ENCODE measurements at regions not wholly inside any gene's neighbourhood (a gene's known extent, or its start where the extent isn't known, plus 50 kb on each side); places are given as distances from the start of the nearest gene placed in this dataset.

DNA sequence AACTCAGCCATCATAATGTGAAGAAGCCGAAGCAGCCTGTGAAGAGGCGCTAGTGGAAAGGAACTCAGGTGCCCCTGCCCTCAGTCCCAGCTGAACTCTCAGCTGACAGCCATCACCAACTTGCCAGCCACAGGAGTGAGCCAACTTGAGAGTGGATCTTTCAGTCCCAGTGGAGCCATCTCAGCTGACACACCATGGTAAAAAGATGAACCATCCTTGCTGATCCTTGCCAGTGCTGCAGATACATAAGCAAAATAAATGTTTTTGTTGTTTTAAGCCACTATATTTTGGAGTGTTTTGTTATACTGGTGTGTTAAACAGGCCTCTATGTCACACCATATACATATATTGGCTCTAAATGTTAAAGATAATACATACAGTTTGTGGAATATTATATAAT lies 195.8 kb upstream of the SPRED2 start:
- H3K14ac ChIP-seq (replicated peaks; ENCODE audit: low read depth, low read length): no peak overlapping the region
- H4K91ac ChIP-seq (ENCODE audit: insufficient read depth, low read depth, low read length): no peak overlapping the region
- no peak overlapping the region for H3K9ac ChIP-seq (ENCODE audit: low read depth, low read length)
- H2AK5ac ChIP-seq (ENCODE audit: low read depth, low read length): no peak overlapping the region
- no peak for DNase-seq
- H3K18ac ChIP-seq (ENCODE audit: low read depth, low read length): no peak overlapping the region
- BruUV-seq (replicated peaks): no TSS peak
- H4K5ac ChIP-seq (ENCODE audit: low read depth, low read length): no peak overlapping the region
- no peak overlapping the region for H2BK120ac ChIP-seq (ENCODE audit: low read depth, low read length)
- no peak overlapping the region for H3K4me2 ChIP-seq (ENCODE audit: low read depth, low read length)
- H2BK15ac ChIP-seq (ENCODE audit: low read depth, low read length): no peak overlapping the region
- WGBS, 2 experiments (ENCODE audit: extremely low coverage in 2 of 2, insufficient read length in 1 of 2): no CpG with 5 or more reads among the region's 2 CpGs
- dilution Hi-C loops (cut with HindIII; ENCODE audit: low sequenced_read_pairs, unreplicated experiment): no loop called here
- H3K36me3 ChIP-seq (ENCODE audit: control insufficient read depth, insufficient read depth, low read length): no peaks in the 10 kb centered on the region
- no peak overlapping the region for H3K4ac ChIP-seq (ENCODE audit: low read depth, low read length)
- 0 out of 2 replicates have a peak, but pooled peaks cover 3% of the 10 kb centered on the region for H3K9me1 ChIP-seq (ENCODE audit: insufficient read depth, low read length)
- no peak overlapping the region for H3K23ac ChIP-seq (ENCODE audit: low read depth, low read length)
- CTCF ChIA-PET: interaction anchor here (1.4 kb wide), 1 partner anchor 12 kb away, joined by 3 read pairs; no protein-coding TSS in a partner anchor
- no peaks in the 10 kb centered on the region for H3K79me1 ChIP-seq (ENCODE audit: low read depth in 1 of 2, low read length in 2 of 2)
- H3K4me3 ChIP-seq (ENCODE audit: insufficient read depth, low read depth, low read length): no peak overlapping the region
- in situ Hi-C loops (cut with MboI; ENCODE audit: low sequenced_read_pairs): loop anchor here (25.0 kb wide), 1 partner anchor 784 kb away; no protein-coding TSS in a partner anchor
- no peak for ATAC-seq (ENCODE audit: low read depth)
- no peak overlapping the region for H2BK5ac ChIP-seq (ENCODE audit: low read depth, low read length, poor library complexity, severe bottlenecking)
- H2AK9ac ChIP-seq (replicated peaks; ENCODE audit: low read depth, low read length, poor library complexity): no peak overlapping the region
- H3K27me3 ChIP-seq (ENCODE audit: control insufficient read depth, insufficient read depth, low read length): peaks cover 13% of the 10 kb centered on the region
- H2AFZ ChIP-seq (replicated peaks; ENCODE audit: low read length, poor library complexity): no peak overlapping the region
- no peaks in the 10 kb centered on the region; the same call in 1 of the 2 replicates for H3K4me1 ChIP-seq (ENCODE audit: control insufficient read depth, insufficient read depth, low read length)
- TF ChIP-seq, protein P1, sequence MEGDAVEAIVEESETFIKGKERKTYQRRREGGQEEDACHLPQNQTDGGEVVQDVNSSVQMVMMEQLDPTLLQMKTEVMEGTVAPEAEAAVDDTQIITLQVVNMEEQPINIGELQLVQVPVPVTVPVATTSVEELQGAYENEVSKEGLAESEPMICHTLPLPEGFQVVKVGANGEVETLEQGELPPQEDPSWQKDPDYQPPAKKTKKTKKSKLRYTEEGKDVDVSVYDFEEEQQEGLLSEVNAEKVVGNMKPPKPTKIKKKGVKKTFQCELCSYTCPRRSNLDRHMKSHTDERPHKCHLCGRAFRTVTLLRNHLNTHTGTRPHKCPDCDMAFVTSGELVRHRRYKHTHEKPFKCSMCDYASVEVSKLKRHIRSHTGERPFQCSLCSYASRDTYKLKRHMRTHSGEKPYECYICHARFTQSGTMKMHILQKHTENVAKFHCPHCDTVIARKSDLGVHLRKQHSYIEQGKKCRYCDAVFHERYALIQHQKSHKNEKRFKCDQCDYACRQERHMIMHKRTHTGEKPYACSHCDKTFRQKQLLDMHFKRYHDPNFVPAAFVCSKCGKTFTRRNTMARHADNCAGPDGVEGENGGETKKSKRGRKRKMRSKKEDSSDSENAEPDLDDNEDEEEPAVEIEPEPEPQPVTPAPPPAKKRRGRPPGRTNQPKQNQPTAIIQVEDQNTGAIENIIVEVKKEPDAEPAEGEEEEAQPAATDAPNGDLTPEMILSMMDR (conservative IDR thresholded peaks at IDR 0.05; ENCODE audit: low read depth, low read length): no peak
- no peak for TF ChIP-seq RCOR1 (IDR thresholded peaks at IDR 0.05; ENCODE audit: insufficient replicate concordance, low read length)
- no peak for TF ChIP-seq BHLHE40 (IDR thresholded peaks at IDR 0.05; ENCODE audit: low read depth, low read length)
- TF ChIP-seq FOS (IDR thresholded peaks at IDR 0.05; ENCODE audit: low read depth, low read length): no peak
- no peak for TF ChIP-seq MAZ (IDR thresholded peaks at IDR 0.05; ENCODE audit: borderline replicate concordance, low read depth, low read length)
- TF ChIP-seq NFE2L2 (IDR thresholded peaks at IDR 0.05; ENCODE audit: low read depth, low read length): no peak
- H3K27ac ChIP-seq (ENCODE audit: insufficient read depth, low read length): no peak overlapping the region
- intact Hi-C loops (cut with micrococcal nuclease): no loop called here
- H2BK20ac ChIP-seq (ENCODE audit: low read depth, low read length): no peak overlapping the region
- H3K56ac ChIP-seq (ENCODE audit: extremely low read depth, insufficient read depth, low read length): no peak overlapping the region
- peaks cover 2% of the 10 kb centered on the region; the same call in 1 of the 2 replicates for H3K9me3 ChIP-seq (ENCODE audit: control insufficient read depth, insufficient read depth, low read length)
- POLR2A ChIA-PET (ENCODE audit: unreplicated experiment): no interaction called here
- H4K8ac ChIP-seq (ENCODE audit: low read depth in 2 of 2, low read length in 2 of 2): no peak overlapping the region
- no peaks in the 10 kb centered on the region for H4K20me1 ChIP-seq (ENCODE audit: insufficient read depth, low read length)

All from IMR-90 (cell line).